Peyer's patch (tissue), 4 donors: ENCODE measurements at regions not wholly inside any gene's neighbourhood (a gene's known extent, or its start where the extent isn't known, plus 50 kb on each side); places are given as distances from the start of the nearest gene placed in this dataset.

Experiments
- CTCF ChIP-seq, 6 experiments: fragments of 450-650 bp in 4 of 6; fragments of 200-600 bp in 2 of 6; sonication (generic) in 1 of 6; IDR thresholded peaks; one replicate each; pipeline ENCODE4 v1.5.1; 2017 to 2019; ENCODE audit warnings: antibody characterized with exemption in 6 of 6, mild to moderate bottlenecking in 3 of 6, moderate library complexity in 1 of 6
- POLR2A ChIP-seq, 2 donors: fragments of 450-650 bp; IDR thresholded peaks; one replicate each; pipeline ENCODE4 v1.5.1; 2017; ENCODE audit warnings: antibody characterized with exemption in 2 of 2, mild to moderate bottlenecking in 2 of 2, moderate library complexity in 2 of 2

- TF ChIP-seq CTCF (IDR thresholded peaks at IDR 0.05) (no peak), POLR2A (IDR thresholded peaks at IDR 0.05) (no peak)
Measured at GRCh38 chr20:53822534-53822933, 228.9 kb upstream of the ZNF217 start.
